HepG2 (cell line): ENCODE measurements at regions not wholly inside any gene's neighbourhood (a gene's known extent, or its start where the extent isn't known, plus 50 kb on each side); places are given as distances from the start of the nearest gene placed in this dataset.

Experiments used
- AFF4 ChIP-seq: sonication (generic); formaldehyde crosslinking; IDR thresholded peaks from 2 replicates; pipeline ENCODE4 v1.4.0; 2020; ENCODE audit warnings: missing genetic modification reagents
- CTCF ChIP-seq: sonication (generic); formaldehyde crosslinking; IDR thresholded peaks from 2 replicates; pipeline ENCODE4 v1.5.0; 2020; ENCODE audit warnings: mild to moderate bottlenecking, missing genetic modification reagents, moderate library complexity
- EHMT2 ChIP-seq: fragments of 200-600 bp; sonication (generic); IDR thresholded peaks from 2 replicates; pipeline ENCODE4 v1.7.0; 2017; ENCODE audit warnings: antibody characterized with exemption, low read depth, low read length, borderline replicate concordance
- KLF13 ChIP-seq: sonication (generic); formaldehyde crosslinking; IDR thresholded peaks from 2 replicates; pipeline ENCODE4 v1.4.0; 2020; ENCODE audit warnings: mild to moderate bottlenecking, missing genetic modification reagents
- SKIL ChIP-seq: sonication (generic); formaldehyde crosslinking; IDR thresholded peaks from 2 replicates; pipeline ENCODE4 v1.8.0; 2022; ENCODE audit warnings: missing genetic modification reagents, mild to moderate bottlenecking, moderate library complexity, borderline replicate concordance
- XRCC5 ChIP-seq: fragments of 200-400 bp; formaldehyde crosslinking; optimal IDR thresholded peaks from 2 replicates; pipeline ENCODE3; 2017; ENCODE audit warnings: mild to moderate bottlenecking, low read length
- YEATS2 ChIP-seq: sonication (generic); formaldehyde crosslinking; IDR thresholded peaks from 2 replicates; pipeline ENCODE4 v1.4.0; 2020; ENCODE audit warnings: missing genetic modification reagents, borderline replicate concordance

GRCh38 chr4:81827577-81828202 lies 356.0 kb upstream of the RASGEF1B start:
- TF ChIP-seq CTCF (CRISPR knock-in tag) (no peak), SKIL (CRISPR knock-in tag) (no peak), AFF4 (CRISPR knock-in tag) (no peak), EHMT2 (no peak), YEATS2 (CRISPR knock-in tag) (no peak), KLF13 (CRISPR knock-in tag) (no peak), XRCC5 (no peak)
